ENCODE measurements at regions not wholly inside any gene's neighbourhood (a gene's known extent, or its start where the extent isn't known, plus 50 kb on each side); places are given as distances from the start of the nearest gene placed in this dataset.

- Histone ChIP-seq H3K4me2 (ENCODE audit: extremely low read depth, insufficient read depth, low read length) (no peak overlapping the region), H3K36me3 (ENCODE audit: control insufficient read depth, insufficient read depth, low read length) (no peaks in the 10 kb centered on the region), H4K20me1 (ENCODE audit: control insufficient read depth, extremely low read depth, insufficient read depth, low read length) (no peaks in the 10 kb centered on the region), H3K4me3 (replicated peaks in 1 of 4; ENCODE audit: control extremely low read depth in 1 of 4, insufficient read depth in 1 of 4, low read depth in 3 of 4, low read length in 4 of 4) (no peak overlapping the region), H2AFZ (ENCODE audit: low read length) (no peak overlapping the region), H3K79me2 (ENCODE audit: control insufficient read depth, insufficient read depth, low read length) (no peaks in the 10 kb centered on the region), H3K4me1 (ENCODE audit: control insufficient read depth, extremely low read depth, insufficient read depth, low read length) (no peaks in the 10 kb centered on the region), H3K27me3 (ENCODE audit: control insufficient read depth, insufficient read depth, low read length) (no peaks in the 10 kb centered on the region), H3K9ac (ENCODE audit: insufficient read depth, low read length) (no peak overlapping the region), H3K9me3 (ENCODE audit: control insufficient read depth, insufficient read depth, low read depth, low read length) (no peaks in the 10 kb centered on the region), H3K27ac (ENCODE audit: insufficient read depth, low read length) (no peak overlapping the region)
- no peak for DNase-seq (ENCODE audit: low read depth in 2 of 2)
- TF ChIP-seq, protein P1, sequence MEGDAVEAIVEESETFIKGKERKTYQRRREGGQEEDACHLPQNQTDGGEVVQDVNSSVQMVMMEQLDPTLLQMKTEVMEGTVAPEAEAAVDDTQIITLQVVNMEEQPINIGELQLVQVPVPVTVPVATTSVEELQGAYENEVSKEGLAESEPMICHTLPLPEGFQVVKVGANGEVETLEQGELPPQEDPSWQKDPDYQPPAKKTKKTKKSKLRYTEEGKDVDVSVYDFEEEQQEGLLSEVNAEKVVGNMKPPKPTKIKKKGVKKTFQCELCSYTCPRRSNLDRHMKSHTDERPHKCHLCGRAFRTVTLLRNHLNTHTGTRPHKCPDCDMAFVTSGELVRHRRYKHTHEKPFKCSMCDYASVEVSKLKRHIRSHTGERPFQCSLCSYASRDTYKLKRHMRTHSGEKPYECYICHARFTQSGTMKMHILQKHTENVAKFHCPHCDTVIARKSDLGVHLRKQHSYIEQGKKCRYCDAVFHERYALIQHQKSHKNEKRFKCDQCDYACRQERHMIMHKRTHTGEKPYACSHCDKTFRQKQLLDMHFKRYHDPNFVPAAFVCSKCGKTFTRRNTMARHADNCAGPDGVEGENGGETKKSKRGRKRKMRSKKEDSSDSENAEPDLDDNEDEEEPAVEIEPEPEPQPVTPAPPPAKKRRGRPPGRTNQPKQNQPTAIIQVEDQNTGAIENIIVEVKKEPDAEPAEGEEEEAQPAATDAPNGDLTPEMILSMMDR (conservative IDR thresholded peaks at IDR 0.05 in 1 of 2, IDR thresholded peaks at IDR 0.05 in 1 of 2; ENCODE audit: low read depth in 1 of 2, low read length in 2 of 2) = no peak
Observed at GRCh38 chr5:20619591-20619990, 631.6 kb upstream of the CDH18 start.

GRCh38 chr5:20618340-20618739 is 630.3 kb upstream of the CDH18 start:
- Histone ChIP-seq H2AFZ (ENCODE audit: low read length) (no peak overlapping the region), H3K9me3 (ENCODE audit: control insufficient read depth, insufficient read depth, low read depth, low read length) (no peaks in the 10 kb centered on the region), H3K4me2 (ENCODE audit: extremely low read depth, insufficient read depth, low read length) (no peak overlapping the region), H3K4me3 (replicated peaks in 1 of 4; ENCODE audit: control extremely low read depth in 1 of 4, insufficient read depth in 1 of 4, low read depth in 3 of 4, low read length in 4 of 4) (no peak overlapping the region), H3K27me3 (ENCODE audit: control insufficient read depth, insufficient read depth, low read length) (no peaks in the 10 kb centered on the region), H4K20me1 (ENCODE audit: control insufficient read depth, extremely low read depth, insufficient read depth, low read length) (no peaks in the 10 kb centered on the region), H3K27ac (ENCODE audit: insufficient read depth, low read length) (no peak overlapping the region), H3K36me3 (ENCODE audit: control insufficient read depth, insufficient read depth, low read length) (no peaks in the 10 kb centered on the region), H3K9ac (ENCODE audit: insufficient read depth, low read length) (no peak overlapping the region), H3K79me2 (ENCODE audit: control insufficient read depth, insufficient read depth, low read length) (no peaks in the 10 kb centered on the region), H3K4me1 (ENCODE audit: control insufficient read depth, extremely low read depth, insufficient read depth, low read length) (no peaks in the 10 kb centered on the region)
- no peak for DNase-seq (ENCODE audit: low read depth in 2 of 2)
- TF ChIP-seq EZH2 (IDR thresholded peaks at IDR 0.05; ENCODE audit: low read length, missing control alignments) = no peak
- TF ChIP-seq, protein P1 (conservative IDR thresholded peaks at IDR 0.05 in 1 of 2, IDR thresholded peaks at IDR 0.05 in 1 of 2; ENCODE audit: low read depth in 1 of 2, low read length in 2 of 2) = no peak

DNA sequence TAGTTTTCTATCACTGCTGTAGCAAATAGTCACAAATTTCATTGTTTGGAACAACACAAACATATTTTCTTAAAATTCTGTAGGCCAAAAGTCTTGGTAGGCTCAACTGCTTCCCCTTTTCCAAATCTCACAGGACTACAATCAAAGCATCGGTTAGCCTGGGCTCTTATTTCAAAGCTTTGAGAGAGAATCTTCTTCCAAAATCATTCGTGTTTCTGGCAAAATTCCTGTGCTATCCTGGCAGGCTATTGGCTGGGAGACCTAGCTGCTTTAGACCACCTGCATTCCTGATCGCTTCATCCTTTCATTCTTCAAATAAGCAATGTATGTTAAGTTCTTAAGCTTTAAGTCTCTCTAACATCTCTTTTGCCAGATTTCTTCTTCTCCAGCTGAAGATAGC is 629.8 kb upstream of the CDH18 start:
- H3K9me3 ChIP-seq (ENCODE audit: control insufficient read depth, insufficient read depth, low read depth, low read length) = no peaks in the 10 kb centered on the region
- H4K20me1 ChIP-seq (ENCODE audit: control insufficient read depth, extremely low read depth, insufficient read depth, low read length) = no peaks in the 10 kb centered on the region
- no peaks in the 10 kb centered on the region for H3K79me2 ChIP-seq (ENCODE audit: control insufficient read depth, insufficient read depth, low read length)
- no peak overlapping the region for H3K27ac ChIP-seq (ENCODE audit: insufficient read depth, low read length)
- no peak overlapping the region for H3K4me3 ChIP-seq (replicated peaks in 1 of 4; ENCODE audit: control extremely low read depth in 1 of 4, insufficient read depth in 1 of 4, low read depth in 3 of 4, low read length in 4 of 4)
- no peak overlapping the region for H3K9ac ChIP-seq (ENCODE audit: insufficient read depth, low read length)
- H3K36me3 ChIP-seq (ENCODE audit: control insufficient read depth, insufficient read depth, low read length) = no peaks in the 10 kb centered on the region
- no peak overlapping the region for H3K4me2 ChIP-seq (ENCODE audit: extremely low read depth, insufficient read depth, low read length)
- no peaks in the 10 kb centered on the region for H3K4me1 ChIP-seq (ENCODE audit: control insufficient read depth, extremely low read depth, insufficient read depth, low read length)
- H3K27me3 ChIP-seq (ENCODE audit: control insufficient read depth, insufficient read depth, low read length) = no peaks in the 10 kb centered on the region
- DNase-seq (ENCODE audit: low read depth in 2 of 2) = no peak
- H2AFZ ChIP-seq (ENCODE audit: low read length) = no peak overlapping the region
- TF ChIP-seq EZH2 (IDR thresholded peaks at IDR 0.05; ENCODE audit: low read length, missing control alignments) = no peak
- TF ChIP-seq, protein P1 (conservative IDR thresholded peaks at IDR 0.05 in 1 of 2, IDR thresholded peaks at IDR 0.05 in 1 of 2; ENCODE audit: low read depth in 1 of 2, low read length in 2 of 2) = no peak

All from fibroblast of lung (primary cell).